Hepatocyte (in vitro differentiated cells): ENCODE measurements at regions not wholly inside any gene's neighbourhood (a gene's known extent, or its start where the extent isn't known, plus 50 kb on each side); places are given as distances from the start of the nearest gene placed in this dataset.

Source experiments
- DNase-seq: peaks from one replicate; pipeline ENCODE4 v3.0.0-alpha.2; 2016; ENCODE audit warnings: low spot score
- H2AFZ ChIP-seq: fragments of 200-600 bp; sonication (generic); 2 replicates; pipeline ENCODE4 v1.6.0; 2016; ENCODE audit warnings: antibody characterized with exemption, mild to moderate bottlenecking
- H3K27ac ChIP-seq: fragments of 200-600 bp; sonication (generic); 2 replicates; pipeline ENCODE4 v1.5.1; 2016; ENCODE audit warnings: mild to moderate bottlenecking
- H3K27me3 ChIP-seq: fragments of 200-600 bp; sonication (generic); 2 replicates; pipeline ENCODE4 v1.6.1; 2016
- H3K36me3 ChIP-seq: fragments of 200-600 bp; sonication (generic); replicated peaks from 2 replicates; pipeline ENCODE4 v1.5.1; 2016; ENCODE audit warnings: low read depth; ENCODE audit not compliant: insufficient read depth
- H3K4me1 ChIP-seq: fragments of 200-600 bp; sonication (generic); 2 replicates; pipeline ENCODE4 v1.5.1; 2016; ENCODE audit warnings: mild to moderate bottlenecking, moderate library complexity; ENCODE audit not compliant: insufficient read depth
- H3K4me2 ChIP-seq: fragments of 200-600 bp; sonication (generic); 2 replicates; pipeline ENCODE4 v1.6.0; 2016
- H3K4me3 ChIP-seq: fragments of 200-600 bp; sonication (generic); 2 replicates; pipeline ENCODE4 v1.5.1; 2016; ENCODE audit warnings: mild to moderate bottlenecking
- H3K79me2 ChIP-seq: fragments of 200-600 bp; sonication (generic); 2 replicates; pipeline ENCODE4 v1.6.0; 2017; ENCODE audit warnings: mild to moderate bottlenecking
- H3K9me2 ChIP-seq: fragments of 200-600 bp; sonication (generic); replicated peaks from 2 replicates; pipeline ENCODE4 v1.6.0; 2017; ENCODE audit warnings: mild to moderate bottlenecking; ENCODE audit not compliant: insufficient read depth
- H3K9me3 ChIP-seq: fragments of 200-600 bp; sonication (generic); 2 replicates; pipeline ENCODE4 v1.5.1; 2016; ENCODE audit warnings: low read depth, mild to moderate bottlenecking
- H4K20me1 ChIP-seq: fragments of 200-600 bp; sonication (generic); 2 replicates; pipeline ENCODE4 v1.6.0; 2016; ENCODE audit warnings: mild to moderate bottlenecking; ENCODE audit not compliant: insufficient read depth, poor library complexity, severe bottlenecking
- EZH2 ChIP-seq: fragments of 200-600 bp; sonication (generic); IDR thresholded peaks from 2 replicates; pipeline ENCODE4 v1.6.1; 2016; ENCODE audit warnings: antibody characterized with exemption, mild to moderate bottlenecking, borderline replicate concordance
- EZH2phosphoT487 ChIP-seq: fragments of 200-600 bp; sonication (generic); IDR thresholded peaks from one replicate; pipeline ENCODE4 v1.6.1; 2018; ENCODE audit warnings: antibody characterized with exemption, mild to moderate bottlenecking, low read depth, moderate library complexity; ENCODE audit not compliant: unreplicated experiment, severe bottlenecking
- WGBS: methylation state at CpG from one replicate; pipeline ENCODE4 v1.1.6; 2016; ENCODE audit warnings: low lambda C conversion rate; ENCODE audit errors: missing lambda C conversion rate; 5-methylcytosine and 5-hydroxymethylcytosine counted together
- TF ChIP-seq, protein P1 (sequence below): fragments of 200-600 bp; sonication (generic); IDR thresholded peaks from 2 replicates; pipeline ENCODE4 v1.5.1; 2016; ENCODE audit warnings: antibody characterized with exemption, mild to moderate bottlenecking; ENCODE audit not compliant: poor library complexity

- Histone ChIP-seq H3K4me3 (no peak overlapping the region), H3K4me2 (no peak overlapping the region), H3K4me1 (peaks cover 19% of the 10 kb centered on the region), H4K20me1 (no peaks in the 10 kb centered on the region), H3K9me3 (no peaks in the 10 kb centered on the region), H3K79me2 (no peaks in the 10 kb centered on the region), H2AFZ (no peak overlapping the region), H3K27ac (peak overlapping the region; percentile 68), H3K9me2 (no peaks in the 10 kb centered on the region), H3K36me3 (no peaks in the 10 kb centered on the region), H3K27me3 (no peaks in the 10 kb centered on the region)
- DNase-seq: no peak
- TF ChIP-seq EZH2 (no peak), EZH2phosphoT487 (no peak)
- TF ChIP-seq, protein P1, sequence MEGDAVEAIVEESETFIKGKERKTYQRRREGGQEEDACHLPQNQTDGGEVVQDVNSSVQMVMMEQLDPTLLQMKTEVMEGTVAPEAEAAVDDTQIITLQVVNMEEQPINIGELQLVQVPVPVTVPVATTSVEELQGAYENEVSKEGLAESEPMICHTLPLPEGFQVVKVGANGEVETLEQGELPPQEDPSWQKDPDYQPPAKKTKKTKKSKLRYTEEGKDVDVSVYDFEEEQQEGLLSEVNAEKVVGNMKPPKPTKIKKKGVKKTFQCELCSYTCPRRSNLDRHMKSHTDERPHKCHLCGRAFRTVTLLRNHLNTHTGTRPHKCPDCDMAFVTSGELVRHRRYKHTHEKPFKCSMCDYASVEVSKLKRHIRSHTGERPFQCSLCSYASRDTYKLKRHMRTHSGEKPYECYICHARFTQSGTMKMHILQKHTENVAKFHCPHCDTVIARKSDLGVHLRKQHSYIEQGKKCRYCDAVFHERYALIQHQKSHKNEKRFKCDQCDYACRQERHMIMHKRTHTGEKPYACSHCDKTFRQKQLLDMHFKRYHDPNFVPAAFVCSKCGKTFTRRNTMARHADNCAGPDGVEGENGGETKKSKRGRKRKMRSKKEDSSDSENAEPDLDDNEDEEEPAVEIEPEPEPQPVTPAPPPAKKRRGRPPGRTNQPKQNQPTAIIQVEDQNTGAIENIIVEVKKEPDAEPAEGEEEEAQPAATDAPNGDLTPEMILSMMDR: no peak
- WGBS: 94% methylated on average over 10 of the region's 10 CpGs
Measured at GRCh38 chr15:39456582-39457330, 124.1 kb upstream of the THBS1 start.

DNA sequence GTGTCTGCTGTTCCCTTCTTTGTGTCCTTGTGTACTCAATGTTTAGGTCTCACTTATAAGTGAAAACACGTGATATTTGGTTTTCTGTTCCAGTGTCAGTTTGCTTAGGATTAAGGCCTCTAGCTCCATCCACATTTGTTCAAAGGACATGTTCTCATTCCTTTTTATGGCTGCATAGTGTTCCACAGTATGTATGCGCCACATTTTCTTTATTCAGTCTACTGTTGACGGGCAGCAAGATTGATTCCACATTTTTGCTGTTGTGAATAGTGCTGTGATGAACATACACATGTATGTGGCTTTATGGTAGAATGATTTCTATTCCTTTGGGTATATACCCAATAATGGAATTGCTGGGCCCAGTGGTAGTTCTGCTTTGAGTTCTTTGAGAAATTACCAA is 122.7 kb upstream of the THBS1 start:
- no peaks in the 10 kb centered on the region for H4K20me1 ChIP-seq
- WGBS: 95% methylated on average over 3 of the region's 3 CpGs

DNA sequence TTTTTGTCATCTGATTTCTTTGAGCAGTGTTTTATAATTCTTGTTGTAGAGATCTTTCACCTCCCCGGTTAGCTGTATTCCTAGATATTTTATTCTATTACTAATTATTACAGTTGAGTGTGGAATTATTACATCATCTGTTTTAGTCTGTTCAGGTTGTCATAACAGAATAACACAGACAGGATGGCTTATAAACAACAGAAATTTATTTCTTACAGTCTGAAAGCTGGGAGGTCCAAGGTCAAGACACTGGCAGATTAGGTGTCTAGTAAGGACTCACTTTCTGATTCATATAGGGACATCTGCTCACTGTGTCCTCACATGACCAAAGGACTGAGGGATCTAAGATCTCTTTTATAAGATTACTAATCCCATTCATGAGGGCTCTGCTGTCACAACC is 121.3 kb upstream of the THBS1 start:
- no peaks in the 10 kb centered on the region for H4K20me1 ChIP-seq
- 88% methylated on average over 1 of the region's 1 CpG for WGBS

More for the DNA sequence above, 122.7 kb upstream of the THBS1 start:
- H3K79me2 ChIP-seq: no peaks in the 10 kb centered on the region
- H3K27ac ChIP-seq: no peak overlapping the region
- H3K9me3 ChIP-seq: no peaks in the 10 kb centered on the region
- H3K4me1 ChIP-seq: peaks cover 19% of the 10 kb centered on the region
- no peaks in the 10 kb centered on the region for H3K9me2 ChIP-seq
- no peak overlapping the region for H2AFZ ChIP-seq
- H3K4me3 ChIP-seq: no peak overlapping the region
- H3K4me2 ChIP-seq: no peak overlapping the region
- TF ChIP-seq EZH2phosphoT487 (no peak), EZH2 (no peak)
- TF ChIP-seq, protein P1: no peak
- DNase-seq: no peak
- no peaks in the 10 kb centered on the region for H3K36me3 ChIP-seq
- H3K27me3 ChIP-seq: no peaks in the 10 kb centered on the region

More for the DNA sequence above, 121.3 kb upstream of the THBS1 start:
- Histone ChIP-seq H3K9me2 (no peaks in the 10 kb centered on the region), H3K4me3 (no peak overlapping the region), H3K4me2 (no peak overlapping the region), H3K4me1 (peaks cover 16% of the 10 kb centered on the region), H3K27ac (no peak overlapping the region), H3K27me3 (no peaks in the 10 kb centered on the region), H2AFZ (no peak overlapping the region), H3K79me2 (no peaks in the 10 kb centered on the region), H3K9me3 (no peaks in the 10 kb centered on the region), H3K36me3 (no peaks in the 10 kb centered on the region)
- DNase-seq: no peak
- TF ChIP-seq, protein P1: no peak
- no peak for TF ChIP-seq EZH2
- TF ChIP-seq EZH2phosphoT487: no peak
